ENCODE measurements at regions not wholly inside any gene's neighbourhood (a gene's known extent, or its start where the extent isn't known, plus 50 kb on each side); places are given as distances from the start of the nearest gene placed in this dataset.
"Not testable (repeated sequence)": the region's sequence is repeated elsewhere in the genome, so short reads cannot be mapped to it uniquely, and the experiment has no call there.

DNA sequence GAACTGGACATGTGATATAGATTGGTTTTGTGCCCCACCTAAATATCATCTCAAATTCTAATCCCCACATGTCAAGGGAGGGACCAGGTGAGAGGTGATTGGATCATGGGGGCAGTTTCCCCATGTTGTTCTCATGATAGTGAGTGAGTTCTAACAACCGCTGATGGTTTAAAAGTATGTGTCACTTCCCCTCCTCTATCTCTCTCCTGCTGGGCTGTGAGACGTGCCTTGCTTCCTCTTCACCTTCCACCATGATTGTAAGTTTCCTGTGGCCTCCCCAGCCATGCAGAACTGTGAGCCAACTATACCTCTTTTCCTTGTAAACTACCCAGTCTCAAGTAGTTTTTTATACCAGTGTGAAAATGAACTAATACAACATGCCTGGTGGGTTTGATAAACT is 1122.5 kb downstream of the TMEM121 start:
- TF ChIP-seq YY1 (IDR thresholded peaks at IDR 0.05; ENCODE audit: insufficient read depth, insufficient read length); ZNF274 (IDR thresholded peaks at IDR 0.05; ENCODE audit: low read depth, low read length): not testable (repeated sequence)

Data from NT2/D1 (cell line).